Fibroblast of peridontal ligament (primary cell): ENCODE measurements at regions not wholly inside any gene's neighbourhood (a gene's known extent, or its start where the extent isn't known, plus 50 kb on each side); places are given as distances from the start of the nearest gene placed in this dataset.
"Not testable (repeated sequence)": the region's sequence is repeated elsewhere in the genome, so short reads cannot be mapped to it uniquely, and the experiment has no call there.

Experiments used
- DNase-seq: peaks from one replicate; pipeline ENCODE4 v3.0.0-alpha.2; 2010; ENCODE audit errors: extremely low read depth

DNA sequence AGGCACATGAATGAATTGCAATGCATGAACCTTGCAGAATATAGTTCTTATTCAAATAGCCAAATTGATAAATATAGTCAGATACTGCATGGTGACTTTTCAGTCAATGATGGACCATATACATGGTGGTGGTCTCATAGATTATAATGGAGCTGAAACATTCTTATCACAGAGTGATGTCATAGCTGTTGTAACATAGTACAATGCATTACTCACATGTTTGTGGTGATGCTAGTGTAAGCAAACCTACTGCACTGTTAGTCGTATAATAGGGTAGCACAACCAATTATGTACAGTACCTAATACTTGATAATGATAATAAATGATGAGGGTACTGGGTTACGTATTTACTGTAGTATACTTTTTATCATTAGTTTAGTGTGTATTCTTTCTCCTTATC is 280.3 kb downstream of the BCAT1 start:
- DNase-seq = no peak

GRCh38 chr12:24664161-24664880 is 284.6 kb downstream of the BCAT1 start:
- DNase-seq = no peak

DNA sequence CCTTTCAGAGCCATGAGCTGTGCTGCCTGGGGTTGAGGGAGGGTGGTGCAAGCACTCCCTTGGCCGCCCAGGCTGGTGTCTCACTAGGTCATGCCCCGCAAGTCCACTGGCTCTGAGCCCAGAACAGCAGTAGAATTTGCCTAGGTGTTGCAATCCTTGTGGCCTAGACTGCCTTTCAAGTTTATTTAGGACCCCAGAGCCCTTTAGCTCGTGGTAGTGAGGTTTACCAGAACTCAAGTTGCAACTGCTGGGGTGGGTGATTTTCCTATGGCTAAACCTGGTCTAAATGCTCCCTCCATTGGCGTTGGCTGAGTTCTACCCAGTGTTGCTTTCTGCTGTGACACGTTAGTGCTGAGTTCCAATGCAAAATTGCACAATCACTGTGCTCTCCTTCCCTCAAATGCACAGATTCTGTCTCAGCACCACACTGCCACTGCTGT is 287.2 kb downstream of the BCAT1 start:
- peak; percentile 50 for DNase-seq

DNA sequence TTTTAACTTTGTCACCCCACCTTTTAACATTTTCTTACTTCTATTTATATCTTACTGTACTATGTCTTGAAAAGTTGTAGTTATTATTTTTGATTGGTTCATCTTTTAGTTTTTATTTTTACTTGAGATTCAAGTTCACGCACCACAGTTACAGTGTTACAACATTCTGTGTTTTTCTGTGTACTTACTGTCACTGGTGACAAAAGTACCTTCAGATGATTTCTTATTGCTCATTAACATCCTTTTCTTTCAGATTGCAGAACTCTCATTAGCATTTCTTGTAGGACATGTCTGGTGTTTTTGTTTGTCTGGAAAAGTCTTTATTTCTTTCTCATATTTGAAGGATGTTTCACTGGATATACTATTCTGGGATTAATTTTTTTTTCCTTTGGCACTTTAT is 289.9 kb downstream of the BCAT1 start:
- DNase-seq = no peak

DNA sequence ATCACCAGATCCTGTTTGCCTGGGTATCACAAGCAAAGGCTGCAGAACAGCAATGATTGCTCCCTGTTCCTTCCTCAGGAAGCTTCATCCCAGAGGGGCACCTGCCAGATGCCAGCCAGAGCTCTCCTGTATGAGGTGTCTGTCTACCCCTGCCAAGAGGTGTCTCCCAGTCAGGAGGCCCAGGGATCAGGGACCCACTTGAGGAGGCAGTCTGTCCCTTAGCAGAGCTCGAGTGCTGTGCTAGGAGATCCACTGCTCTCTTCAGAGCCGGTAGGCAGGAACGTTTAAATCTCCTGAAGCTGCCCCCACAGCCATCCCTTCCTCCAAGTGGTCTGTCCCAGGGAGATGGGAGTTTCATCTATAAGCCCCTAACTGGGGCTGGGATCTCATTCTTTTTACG is 294.6 kb downstream of the BCAT1 start:
- not testable (repeated sequence) for DNase-seq

- DNase-seq = no peak
These were observed 299.3 kb downstream of the BCAT1 start for GRCh38 chr12:24649634-24650033.

DNA sequence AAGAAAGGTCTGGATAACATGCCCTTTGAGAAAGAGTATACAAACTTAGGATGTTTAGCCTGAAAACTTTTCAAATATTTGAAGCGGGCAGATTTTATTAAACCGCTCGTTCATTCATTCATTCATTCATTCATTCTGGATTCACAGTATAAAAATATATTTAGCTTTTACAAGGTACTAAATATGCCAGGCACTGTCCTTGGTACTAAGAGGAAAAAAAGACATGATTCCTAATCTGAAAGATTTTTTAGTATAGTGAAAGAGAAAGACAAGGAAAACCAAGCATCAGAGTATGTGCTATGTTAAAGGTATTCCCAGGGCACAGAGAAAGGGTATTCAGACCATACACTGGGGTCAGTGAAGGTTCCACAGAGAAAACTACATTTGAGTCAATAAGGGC is 299.7 kb downstream of the BCAT1 start:
- DNase-seq = no peak

- no peak for DNase-seq
These were observed 303.6 kb downstream of the BCAT1 start for GRCh38 chr12:24645254-24645653.

GRCh38 chr12:24643120-24644119 is 305.5 kb downstream of the BCAT1 start:
- no peak for DNase-seq

DNA sequence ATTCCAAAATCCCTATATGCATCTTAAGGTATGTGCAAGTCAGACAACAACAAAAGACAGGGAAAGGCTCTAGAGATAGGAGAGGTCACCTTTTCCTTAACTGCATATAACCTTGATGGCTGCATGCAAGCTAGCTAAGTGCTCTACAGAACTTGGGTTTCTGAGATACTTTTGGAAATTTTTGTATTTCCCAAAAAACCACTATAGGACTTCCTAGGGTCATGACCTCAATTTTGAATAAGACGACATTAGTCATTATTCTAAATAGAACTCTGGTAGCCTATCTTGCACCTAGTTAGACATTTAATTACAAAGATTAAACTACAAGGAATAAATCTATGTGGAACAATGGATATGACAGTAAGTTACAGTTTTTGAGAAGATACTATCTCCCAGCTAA is 309.3 kb downstream of the BCAT1 start:
- DNase-seq = no peak

- DNase-seq = no peak
These were observed 316.4 kb downstream of the BCAT1 start for GRCh38 chr12:24632466-24632865.

DNA sequence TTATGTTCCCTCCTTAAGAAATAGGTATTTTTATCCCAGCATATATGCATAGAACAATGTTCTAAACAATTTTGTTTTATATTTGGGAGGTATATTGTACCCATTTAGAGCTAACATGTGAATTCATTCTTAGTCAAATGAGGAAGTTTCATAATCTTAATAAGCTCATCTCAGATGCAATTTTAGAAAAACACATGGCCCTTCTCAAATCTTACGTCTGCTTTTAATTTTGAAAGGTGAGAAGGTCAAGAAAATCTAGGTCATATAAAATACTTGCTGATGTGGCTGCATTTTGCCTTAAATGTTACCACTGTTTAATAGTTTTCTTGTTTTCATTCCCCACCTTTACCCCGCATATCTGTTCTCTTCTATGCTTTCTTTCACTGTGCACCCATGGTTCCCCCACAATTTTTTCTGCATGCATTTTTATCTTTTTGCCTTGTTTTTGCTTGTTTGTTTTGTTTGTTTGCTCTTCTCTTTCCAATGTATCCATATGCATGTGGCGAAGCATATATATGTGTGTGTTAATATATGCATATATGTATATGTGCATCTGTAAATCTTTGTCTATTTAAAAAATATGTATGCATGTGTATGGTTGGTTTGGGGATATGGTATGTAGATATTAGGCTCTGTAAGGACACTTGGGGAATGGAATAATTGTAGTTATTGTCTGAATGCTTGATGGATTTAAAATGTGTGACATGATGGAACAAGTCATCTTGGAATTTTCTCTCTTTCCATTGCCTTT is 317.1 kb downstream of the BCAT1 start:
- peak; percentile 20 for DNase-seq

DNA sequence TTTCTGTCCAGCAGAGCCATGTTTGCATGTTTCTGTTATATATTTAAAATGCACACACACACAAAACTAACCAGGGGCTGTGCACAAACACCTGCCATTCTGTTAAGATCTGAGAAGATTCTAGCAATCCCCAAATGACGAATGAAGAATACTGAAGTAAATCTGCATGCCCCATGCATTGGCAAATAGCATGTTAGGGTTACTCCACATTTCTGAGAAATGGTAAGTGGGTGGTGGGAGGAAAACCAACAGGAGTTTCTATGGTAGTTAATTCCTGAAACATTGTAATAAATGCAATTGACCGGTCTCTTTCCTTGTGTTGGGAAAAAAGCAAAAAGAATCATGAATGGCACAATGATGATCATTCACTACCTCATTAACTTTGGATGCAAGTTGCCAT is 318.0 kb downstream of the BCAT1 start:
- no peak for DNase-seq

DNA sequence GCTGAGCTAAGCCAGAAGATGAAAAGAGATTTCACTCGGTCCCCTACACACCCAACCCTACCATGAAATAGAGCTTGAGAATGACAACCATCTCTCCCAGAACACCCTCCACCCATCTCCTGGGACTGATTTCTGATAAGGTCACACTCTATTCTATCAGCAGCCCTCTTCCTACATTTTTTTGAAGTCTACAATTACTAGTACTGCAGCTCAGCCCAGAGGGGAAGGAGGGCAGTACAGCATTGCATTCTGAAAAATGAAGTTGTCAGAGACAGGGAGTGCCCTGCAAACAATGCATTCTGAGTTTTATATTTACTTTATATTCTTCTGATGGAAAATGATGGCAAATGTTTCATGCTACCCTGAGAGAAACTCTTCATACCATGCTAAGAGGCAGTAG is 318.5 kb downstream of the BCAT1 start:
- DNase-seq = no peak

DNA sequence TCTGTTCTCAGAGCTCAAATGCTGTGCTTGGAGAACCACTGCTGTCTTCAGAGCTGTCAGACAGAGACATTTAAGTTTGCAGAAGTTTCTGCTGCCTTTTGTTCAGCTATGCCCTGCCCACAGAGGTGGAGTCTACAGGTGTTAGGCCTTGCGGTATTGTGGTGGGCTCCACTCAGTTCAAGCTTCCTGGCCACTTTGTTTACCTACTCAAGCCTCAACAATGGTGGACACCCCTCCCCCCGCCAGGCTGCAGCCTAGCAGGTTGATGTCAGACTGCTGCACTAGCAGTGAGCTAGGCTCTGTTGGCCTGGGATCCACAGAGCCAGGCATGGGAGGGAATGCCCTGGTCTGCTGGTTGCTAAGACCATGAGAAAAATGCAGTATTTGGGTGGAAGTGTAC is 323.8 kb downstream of the BCAT1 start:
- no peak for DNase-seq

- DNase-seq = not testable (repeated sequence)
These were observed 328.9 kb downstream of the BCAT1 start for GRCh38 chr12:24619954-24620353.

DNA sequence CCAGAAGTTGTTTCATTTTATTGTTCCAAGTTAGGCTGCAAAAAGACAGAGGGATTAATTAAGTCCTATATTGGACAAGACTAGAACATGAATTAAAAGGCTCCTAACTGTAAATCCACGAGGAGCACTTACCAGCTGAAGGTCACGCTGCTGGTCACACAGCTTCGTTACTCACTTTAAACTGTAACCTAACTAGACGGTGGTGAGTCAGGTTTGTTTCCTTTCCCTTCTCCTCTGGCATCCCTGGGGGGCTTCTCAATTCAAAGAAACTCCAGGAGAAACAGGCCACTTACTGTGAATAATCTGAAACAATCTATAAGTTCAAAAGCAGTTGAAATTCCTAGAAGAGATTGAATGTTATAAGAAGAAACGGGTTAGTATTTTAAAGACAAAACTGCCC is 331.4 kb downstream of the BCAT1 start:
- DNase-seq = no peak

DNA sequence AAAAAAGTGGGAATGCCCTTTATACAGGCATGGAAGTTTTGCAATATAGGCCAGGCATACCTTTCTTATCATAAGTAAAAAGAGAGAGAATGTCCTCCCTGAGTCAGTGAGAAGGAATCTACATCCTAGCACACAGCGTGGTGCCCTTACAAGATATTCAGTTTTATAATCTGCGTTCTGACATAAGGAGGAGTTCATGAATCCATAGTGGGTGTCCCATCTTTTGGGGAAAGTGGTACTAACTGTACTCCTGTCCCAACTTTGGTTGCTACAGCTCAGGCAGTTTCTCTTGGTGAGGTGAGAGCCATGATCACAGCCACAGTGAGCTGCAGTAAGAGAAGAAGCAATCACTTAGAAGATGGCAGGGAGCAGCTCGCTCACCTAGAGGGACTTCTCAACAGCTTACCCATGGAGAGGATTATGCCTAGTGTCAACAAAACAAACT is 332.9 kb downstream of the BCAT1 start:
- DNase-seq = no peak

GRCh38 chr12:24608637-24609285 is 340.1 kb downstream of the BCAT1 start:
- peak; percentile 2 for DNase-seq

GRCh38 chr12:24608108-24608507 is 340.8 kb downstream of the BCAT1 start:
- DNase-seq = no peak

- DNase-seq = no peak
These were observed 343.0 kb downstream of the BCAT1 start for GRCh38 chr12:24605916-24606315.

DNA sequence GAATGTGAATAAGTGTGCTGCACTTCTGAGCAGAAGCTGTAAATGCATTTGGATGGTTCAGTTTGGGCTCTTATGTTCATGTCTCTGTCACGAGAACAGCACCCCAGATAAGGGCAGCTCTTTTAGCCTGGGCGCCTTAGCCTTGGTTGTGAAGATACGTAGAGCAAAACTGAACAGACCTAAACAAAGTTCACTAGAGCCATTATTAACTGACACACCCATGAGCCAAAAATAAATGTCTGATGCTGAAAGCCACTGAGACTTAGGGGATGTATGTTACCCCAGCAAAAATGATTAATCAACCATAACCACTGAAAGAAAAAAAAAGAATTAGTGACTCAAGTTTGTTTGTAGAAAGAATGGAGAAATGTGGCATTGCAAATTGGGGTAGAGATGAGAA is 343.4 kb downstream of the BCAT1 start:
- DNase-seq = no peak
